22Rv1 (cell line): ENCODE measurements at regions not wholly inside any gene's neighbourhood (a gene's known extent, or its start where the extent isn't known, plus 50 kb on each side); places are given as distances from the start of the nearest gene placed in this dataset.

Source experiments
- CTCF ChIP-seq: fragments of 450-650 bp; IDR thresholded peaks from 2 replicates; pipeline ENCODE4 v1.5.1; 2017; ENCODE audit warnings: mild to moderate bottlenecking
- ZFX ChIP-seq: fragments of 450-650 bp; IDR thresholded peaks from 2 replicates; pipeline ENCODE4 v1.6.1; 2017; ENCODE audit warnings: antibody characterized with exemption, borderline replicate concordance

DNA sequence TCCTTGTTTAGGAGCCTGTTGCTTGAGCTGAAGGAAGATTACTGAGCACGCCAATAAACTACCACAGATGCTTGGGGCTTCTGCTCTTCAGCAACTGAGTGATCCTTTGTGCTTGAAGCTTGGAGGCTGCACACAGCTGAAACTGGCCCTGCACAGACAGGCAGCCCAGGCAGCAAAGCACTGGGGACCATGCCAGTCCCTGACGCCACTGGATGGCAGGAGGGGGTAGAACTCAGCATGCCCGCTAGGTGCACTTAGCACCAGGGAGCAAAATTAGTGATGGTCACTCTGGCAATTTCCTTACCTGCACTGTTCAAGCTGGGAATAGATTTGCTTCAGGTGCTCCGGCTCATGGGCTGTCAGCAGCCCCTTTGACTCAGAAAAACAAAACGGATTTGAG, 91.5 kb downstream of the FAM50B start:
- TF ChIP-seq CTCF (no peak), ZFX (no peak)
